ENCODE measurements at regions not wholly inside any gene's neighbourhood (a gene's known extent, or its start where the extent isn't known, plus 50 kb on each side); places are given as distances from the start of the nearest gene placed in this dataset.

GRCh38 chr1:14545422-14546025, 53.0 kb upstream of the KAZN start:
- DNase-seq = no peak

- DNase-seq = no peak
Measured at GRCh38 chr1:14546416-14546815, 52.1 kb upstream of the KAZN start.
